T-helper 1 cell treated with Interleukin-12 subunit alpha and Interleukin-12 subunit beta and Interleukin-4 antibody, amounts not matched to agents 30 μg/mL and 1 μg/mL, for 36 hours (primary cell): ENCODE measurements at regions not wholly inside any gene's neighbourhood (a gene's known extent, or its start where the extent isn't known, plus 50 kb on each side); places are given as distances from the start of the nearest gene placed in this dataset.

Source experiments
- H3K27ac Mint-ChIP-seq: one replicate; pipeline ENCODE4 v1.8.0; 2021; ENCODE audit warnings: mild to moderate bottlenecking, mixed read lengths
- H3K27me3 Mint-ChIP-seq: one replicate; pipeline ENCODE4 v1.8.0; 2021; ENCODE audit warnings: low read depth, mixed read lengths
- H3K36me3 Mint-ChIP-seq: one replicate; pipeline ENCODE4 v1.8.0; 2021; ENCODE audit warnings: low read depth, mixed read lengths
- H3K4me1 Mint-ChIP-seq: one replicate; pipeline ENCODE4 v1.8.0; 2021; ENCODE audit warnings: low read depth, mixed read lengths
- H3K4me3 Mint-ChIP-seq: one replicate; pipeline ENCODE4 v1.8.0; 2021; ENCODE audit warnings: mild to moderate bottlenecking, moderate library complexity, mixed read lengths
- H3K9me3 Mint-ChIP-seq: one replicate; pipeline ENCODE4 v1.8.0; 2021; ENCODE audit warnings: mixed read lengths

- H3K27ac Mint-ChIP-seq = no peak overlapping the region
- H3K27me3 Mint-ChIP-seq = no peaks in the 10 kb centered on the region
- H3K36me3 Mint-ChIP-seq = no peaks in the 10 kb centered on the region
- H3K9me3 Mint-ChIP-seq = no peaks in the 10 kb centered on the region
- no peaks in the 10 kb centered on the region for H3K4me1 Mint-ChIP-seq
- H3K4me3 Mint-ChIP-seq = no peak overlapping the region
Measured at GRCh38 chr3:8095724-8096123, 405.9 kb upstream of the LMCD1 start.

- H3K36me3 Mint-ChIP-seq = no peaks in the 10 kb centered on the region
- no peaks in the 10 kb centered on the region for H3K4me1 Mint-ChIP-seq
- no peak overlapping the region for H3K27ac Mint-ChIP-seq
- no peaks in the 10 kb centered on the region for H3K27me3 Mint-ChIP-seq
- H3K9me3 Mint-ChIP-seq = no peaks in the 10 kb centered on the region
- H3K4me3 Mint-ChIP-seq = no peak overlapping the region
Measured at GRCh38 chr3:8097690-8098089, 403.9 kb upstream of the LMCD1 start.

GRCh38 chr3:8103954-8104353 is 397.7 kb upstream of the LMCD1 start:
- no peak overlapping the region for H3K27ac Mint-ChIP-seq
- H3K27me3 Mint-ChIP-seq = no peaks in the 10 kb centered on the region
- H3K9me3 Mint-ChIP-seq = no peaks in the 10 kb centered on the region
- no peaks in the 10 kb centered on the region for H3K4me1 Mint-ChIP-seq
- H3K4me3 Mint-ChIP-seq = no peak overlapping the region
- no peaks in the 10 kb centered on the region for H3K36me3 Mint-ChIP-seq

- Mint-ChIP-seq H3K27ac (no peak overlapping the region), H3K9me3 (no peaks in the 10 kb centered on the region), H3K4me3 (no peak overlapping the region), H3K4me1 (peaks cover 3% of the 10 kb centered on the region), H3K27me3 (no peaks in the 10 kb centered on the region), H3K36me3 (no peaks in the 10 kb centered on the region)
Measured at GRCh38 chr3:8106921-8107320, 394.7 kb upstream of the LMCD1 start.

- H3K9me3 Mint-ChIP-seq = no peaks in the 10 kb centered on the region
- H3K36me3 Mint-ChIP-seq = no peaks in the 10 kb centered on the region
- no peak overlapping the region for H3K4me3 Mint-ChIP-seq
- peaks cover 3% of the 10 kb centered on the region for H3K4me1 Mint-ChIP-seq
- H3K27ac Mint-ChIP-seq = no peak overlapping the region
- no peaks in the 10 kb centered on the region for H3K27me3 Mint-ChIP-seq
Measured at GRCh38 chr3:8110966-8111798, 390.4 kb upstream of the LMCD1 start.

- H3K27me3 Mint-ChIP-seq = no peaks in the 10 kb centered on the region
- peaks cover 3% of the 10 kb centered on the region for H3K4me1 Mint-ChIP-seq
- no peaks in the 10 kb centered on the region for H3K36me3 Mint-ChIP-seq
- no peak overlapping the region for H3K27ac Mint-ChIP-seq
- H3K4me3 Mint-ChIP-seq = no peak overlapping the region
- H3K9me3 Mint-ChIP-seq = no peaks in the 10 kb centered on the region
Measured at GRCh38 chr3:8112587-8112986, 389.0 kb upstream of the LMCD1 start.

GRCh38 chr3:8113626-8114025 is 388.0 kb upstream of the LMCD1 start:
- H3K4me1 Mint-ChIP-seq = peaks cover 3% of the 10 kb centered on the region
- no peak overlapping the region for H3K4me3 Mint-ChIP-seq
- H3K36me3 Mint-ChIP-seq = no peaks in the 10 kb centered on the region
- no peaks in the 10 kb centered on the region for H3K9me3 Mint-ChIP-seq
- H3K27me3 Mint-ChIP-seq = no peaks in the 10 kb centered on the region
- no peak overlapping the region for H3K27ac Mint-ChIP-seq

GRCh38 chr3:8128686-8129085 is 372.9 kb upstream of the LMCD1 start:
- no peaks in the 10 kb centered on the region for H3K36me3 Mint-ChIP-seq
- no peaks in the 10 kb centered on the region for H3K9me3 Mint-ChIP-seq
- no peak overlapping the region for H3K4me3 Mint-ChIP-seq
- no peak overlapping the region for H3K27ac Mint-ChIP-seq
- no peaks in the 10 kb centered on the region for H3K4me1 Mint-ChIP-seq
- no peaks in the 10 kb centered on the region for H3K27me3 Mint-ChIP-seq

- Mint-ChIP-seq H3K9me3 (no peaks in the 10 kb centered on the region), H3K36me3 (no peaks in the 10 kb centered on the region), H3K27ac (no peak overlapping the region), H3K4me3 (no peak overlapping the region), H3K4me1 (no peaks in the 10 kb centered on the region), H3K27me3 (no peaks in the 10 kb centered on the region)
Measured at GRCh38 chr3:8136553-8136952, 365.1 kb upstream of the LMCD1 start.

- no peaks in the 10 kb centered on the region for H3K4me1 Mint-ChIP-seq
- H3K4me3 Mint-ChIP-seq = no peak overlapping the region
- H3K36me3 Mint-ChIP-seq = no peaks in the 10 kb centered on the region
- no peaks in the 10 kb centered on the region for H3K9me3 Mint-ChIP-seq
- no peak overlapping the region for H3K27ac Mint-ChIP-seq
- H3K27me3 Mint-ChIP-seq = no peaks in the 10 kb centered on the region
Measured at GRCh38 chr3:8143186-8143585, 358.4 kb upstream of the LMCD1 start.

GRCh38 chr3:8145661-8146060 is 356.0 kb upstream of the LMCD1 start:
- no peak overlapping the region for H3K4me3 Mint-ChIP-seq
- no peaks in the 10 kb centered on the region for H3K27me3 Mint-ChIP-seq
- H3K9me3 Mint-ChIP-seq = no peaks in the 10 kb centered on the region
- no peak overlapping the region for H3K27ac Mint-ChIP-seq
- no peaks in the 10 kb centered on the region for H3K36me3 Mint-ChIP-seq
- no peaks in the 10 kb centered on the region for H3K4me1 Mint-ChIP-seq

- H3K27ac Mint-ChIP-seq = no peak overlapping the region
- H3K4me1 Mint-ChIP-seq = no peaks in the 10 kb centered on the region
- H3K27me3 Mint-ChIP-seq = no peaks in the 10 kb centered on the region
- H3K36me3 Mint-ChIP-seq = no peaks in the 10 kb centered on the region
- H3K9me3 Mint-ChIP-seq = no peaks in the 10 kb centered on the region
- H3K4me3 Mint-ChIP-seq = no peak overlapping the region
Measured at GRCh38 chr3:8147711-8148110, 353.9 kb upstream of the LMCD1 start.

- Mint-ChIP-seq H3K36me3 (no peaks in the 10 kb centered on the region), H3K9me3 (no peaks in the 10 kb centered on the region), H3K27me3 (no peaks in the 10 kb centered on the region), H3K4me1 (no peaks in the 10 kb centered on the region), H3K4me3 (no peak overlapping the region), H3K27ac (no peak overlapping the region)
Measured at GRCh38 chr3:8152821-8153418, 348.7 kb upstream of the LMCD1 start.

GRCh38 chr3:8153800-8154199 is 347.8 kb upstream of the LMCD1 start:
- Mint-ChIP-seq H3K27ac (no peak overlapping the region), H3K9me3 (no peaks in the 10 kb centered on the region), H3K36me3 (no peaks in the 10 kb centered on the region), H3K27me3 (no peaks in the 10 kb centered on the region), H3K4me1 (no peaks in the 10 kb centered on the region), H3K4me3 (no peak overlapping the region)

GRCh38 chr3:8154617-8155016 is 347.0 kb upstream of the LMCD1 start:
- Mint-ChIP-seq H3K4me1 (no peaks in the 10 kb centered on the region), H3K9me3 (no peaks in the 10 kb centered on the region), H3K27ac (no peak overlapping the region), H3K27me3 (no peaks in the 10 kb centered on the region), H3K36me3 (no peaks in the 10 kb centered on the region), H3K4me3 (no peak overlapping the region)
